ENCODE measurements at regions not wholly inside any gene's neighbourhood (a gene's known extent, or its start where the extent isn't known, plus 50 kb on each side); places are given as distances from the start of the nearest gene placed in this dataset.

- TF ChIP-seq CTCF (IDR thresholded peaks at IDR 0.05) = no peak
- TF ChIP-seq POLR2A (IDR thresholded peaks at IDR 0.05) = no peak
Measured at GRCh38 chr3:40691452-40691861, 166.7 kb downstream of the ZNF621 start.

Measured in heart left ventricle (tissue), 13 donors.